GM23338 (cell line): ENCODE measurements at regions not wholly inside any gene's neighbourhood (a gene's known extent, or its start where the extent isn't known, plus 50 kb on each side); places are given as distances from the start of the nearest gene placed in this dataset.

Experiments
- ATAC-seq: fragments of 200-7000 bp; cut with Tn5 transposase; 3 replicates; pipeline ENCODE4 v1.9.1; 2020
- DNase-seq: peaks from one replicate; pipeline ENCODE4 v3.0.0-alpha.2; 2015; ENCODE audit warnings: low spot score
- H2AFZ ChIP-seq: fragments of 200-600 bp; sonication (generic); 2 replicates; pipeline ENCODE4 v1.8.0; 2016; ENCODE audit warnings: antibody characterized with exemption, mild to moderate bottlenecking, moderate library complexity
- H3F3A ChIP-seq: fragments of 200-600 bp; sonication (generic); replicated peaks from 2 replicates; pipeline ENCODE4 v1.8.0; 2017; ENCODE audit warnings: antibody characterized with exemption, mixed run types, low read depth
- H3K27ac ChIP-seq: fragments of 200-600 bp; sonication (generic); 2 replicates; pipeline ENCODE4 v1.6.1; 2016; ENCODE audit warnings: low read depth
- H3K27me3 ChIP-seq: fragments of 200-600 bp; sonication (generic); 2 replicates; pipeline ENCODE4 v1.8.0; 2016; ENCODE audit warnings: mild to moderate bottlenecking, mixed run types, moderate library complexity; ENCODE audit not compliant: insufficient read depth
- H3K36me3 ChIP-seq: fragments of 200-600 bp; sonication (generic); 2 replicates; pipeline ENCODE4 v1.8.0; 2016; ENCODE audit warnings: mild to moderate bottlenecking; ENCODE audit not compliant: insufficient read depth
- H3K4me1 ChIP-seq: fragments of 200-600 bp; sonication (generic); 2 replicates; pipeline ENCODE4 v1.8.0; 2016; ENCODE audit warnings: mild to moderate bottlenecking, moderate library complexity; ENCODE audit not compliant: insufficient read depth
- H3K4me2 ChIP-seq: fragments of 200-600 bp; sonication (generic); 2 replicates; pipeline ENCODE4 v1.7.1; 2017; ENCODE audit warnings: mixed run types
- H3K4me3 ChIP-seq: fragments of 200-600 bp; sonication (generic); 2 replicates; pipeline ENCODE4 v1.6.1; 2016; ENCODE audit warnings: mixed run types
- H3K79me2 ChIP-seq: fragments of 200-600 bp; sonication (generic); replicated peaks from 2 replicates; pipeline ENCODE4 v1.8.0; 2017; ENCODE audit warnings: mild to moderate bottlenecking; ENCODE audit not compliant: insufficient read depth
- H3K9me2 ChIP-seq: fragments of 200-600 bp; sonication (generic); 2 replicates; pipeline ENCODE4 v1.8.0; 2017; ENCODE audit not compliant: insufficient read depth
- H4K20me1 ChIP-seq: fragments of 200-600 bp; sonication (generic); replicated peaks from 2 replicates; pipeline ENCODE4 v1.8.0; 2017; ENCODE audit warnings: mild to moderate bottlenecking; ENCODE audit not compliant: insufficient read depth
- H3K27ac Mint-ChIP-seq: 2 replicates; pipeline ENCODE4 v1.8.0; 2020; ENCODE audit warnings: inconsistent platforms, mild to moderate bottlenecking, moderate library complexity, mixed read lengths
- H3K27me3 Mint-ChIP-seq: 3 replicates; pipeline ENCODE4 v1.8.0; 2022; ENCODE audit warnings: low read depth, mild to moderate bottlenecking, moderate library complexity, mixed read lengths, inconsistent platforms; ENCODE audit not compliant: insufficient read depth, poor library complexity
- H3K36me3 Mint-ChIP-seq: 3 replicates; pipeline ENCODE4 v1.8.0; 2021; ENCODE audit warnings: low read depth, mild to moderate bottlenecking, inconsistent platforms, moderate library complexity, mixed read lengths
- H3K4me1 Mint-ChIP-seq: 3 replicates; pipeline ENCODE4 v1.8.0; 2020; ENCODE audit warnings: mild to moderate bottlenecking, inconsistent platforms, mixed read lengths
- H3K4me3 Mint-ChIP-seq: 3 replicates; pipeline ENCODE4 v1.8.0; 2021; ENCODE audit warnings: moderate library complexity, mild to moderate bottlenecking, inconsistent platforms, mixed read lengths
- H3K9me3 Mint-ChIP-seq: 3 replicates; pipeline ENCODE4 v1.8.0; 2020; ENCODE audit warnings: moderate library complexity, mild to moderate bottlenecking, inconsistent platforms, mixed read lengths
- CREB1 ChIP-seq: fragments of 250-450 bp; sonication (Bioruptor Pico); IDR thresholded peaks from 2 replicates; pipeline ENCODE4 v1.5.0; 2020; ENCODE audit warnings: low read depth, mild to moderate bottlenecking, moderate library complexity
- EZH2 ChIP-seq: fragments of 200-600 bp; sonication (generic); IDR thresholded peaks from one replicate; pipeline ENCODE4 v1.8.0; 2017; ENCODE audit warnings: antibody characterized with exemption, mild to moderate bottlenecking, low read depth; ENCODE audit not compliant: unreplicated experiment
- EZH2phosphoT487 ChIP-seq: fragments of 200-600 bp; sonication (generic); IDR thresholded peaks from one replicate; pipeline ENCODE4 v1.8.1; 2018; ENCODE audit warnings: antibody characterized with exemption; ENCODE audit not compliant: unreplicated experiment
- JUNB ChIP-seq: IDR thresholded peaks from one replicate; pipeline ENCODE4 v1.6.1; 2016; ENCODE audit warnings: antibody characterized with exemption; ENCODE audit not compliant: unreplicated experiment
- NANOG ChIP-seq: IDR thresholded peaks from 2 replicates; pipeline ENCODE4 v1.6.1; 2016; ENCODE audit warnings: antibody characterized with exemption, borderline replicate concordance
- POLR2AphosphoS5 ChIP-seq: IDR thresholded peaks from 2 replicates; pipeline ENCODE4 v1.6.1; 2016; ENCODE audit warnings: antibody characterized with exemption, low read depth
- REST ChIP-seq: IDR thresholded peaks from one replicate; pipeline ENCODE4 v1.6.1; 2018; ENCODE audit warnings: antibody characterized with exemption; ENCODE audit not compliant: unreplicated experiment
- ZNF114 ChIP-seq: fragments of 250-450 bp; sonication (Bioruptor Pico); IDR thresholded peaks from 2 replicates; pipeline ENCODE4 v1.5.0; 2020; ENCODE audit warnings: mild to moderate bottlenecking, moderate library complexity
- ZNF331 ChIP-seq: fragments of 250-450 bp; sonication (Bioruptor Pico); IDR thresholded peaks from 2 replicates; pipeline ENCODE4 v1.5.0; 2020; ENCODE audit warnings: low read depth, mild to moderate bottlenecking, moderate library complexity
- TF ChIP-seq, protein P1 (sequence below): IDR thresholded peaks from 2 replicates; pipeline ENCODE4 v1.6.1; 2016; ENCODE audit warnings: antibody characterized with exemption
- TF ChIP-seq, protein P2 (sequence below): fragments of 250-450 bp; sonication (Bioruptor Pico); IDR thresholded peaks from 2 replicates; pipeline ENCODE4 v1.5.0; 2020; ENCODE audit warnings: mild to moderate bottlenecking, moderate library complexity

- ATAC-seq (no peak), DNase-seq (no peak)
- Histone ChIP-seq H3K4me3 (no peak overlapping the region), H3K79me2 (no peaks in the 10 kb centered on the region), H3K9me2 (peaks cover 7% of the 10 kb centered on the region; the same call in 1 of the 2 replicates), H3K4me1 (no peaks in the 10 kb centered on the region), H3F3A (no peaks in the 10 kb centered on the region), H3K27me3 (no peaks in the 10 kb centered on the region), H3K36me3 (no peaks in the 10 kb centered on the region), H3K27ac (no peak overlapping the region), H4K20me1 (no peaks in the 10 kb centered on the region), H2AFZ (no peak overlapping the region), H3K4me2 (no peak overlapping the region)
- Mint-ChIP-seq H3K4me3 (no peak overlapping the region), H3K9me3 (no peaks in the 10 kb centered on the region), H3K4me1 (no peaks in the 10 kb centered on the region), H3K36me3 (no peaks in the 10 kb centered on the region), H3K27ac (no peak overlapping the region), H3K27me3 (peaks cover 12% of the 10 kb centered on the region)
- TF ChIP-seq JUNB (no peak), EZH2 (no peak), EZH2phosphoT487 (no peak)
Observed at GRCh38 chr10:30793093-30793492, 163.5 kb upstream of the LYZL2 start.

GRCh38 chr10:30792025-30792424 lies 162.5 kb upstream of the LYZL2 start:
- Histone ChIP-seq H3K79me2 (no peaks in the 10 kb centered on the region), H2AFZ (no peak overlapping the region), H3K27ac (no peak overlapping the region), H3F3A (no peaks in the 10 kb centered on the region), H3K9me2 (peaks cover 7% of the 10 kb centered on the region; the same call in 1 of the 2 replicates), H3K36me3 (no peaks in the 10 kb centered on the region), H4K20me1 (no peaks in the 10 kb centered on the region), H3K4me2 (no peak overlapping the region), H3K4me3 (no peak overlapping the region), H3K4me1 (no peaks in the 10 kb centered on the region), H3K27me3 (no peaks in the 10 kb centered on the region)
- Mint-ChIP-seq H3K9me3 (no peaks in the 10 kb centered on the region), H3K36me3 (no peaks in the 10 kb centered on the region), H3K4me3 (no peak overlapping the region), H3K27me3 (peaks cover 13% of the 10 kb centered on the region), H3K27ac (no peak overlapping the region), H3K4me1 (no peaks in the 10 kb centered on the region)
- no peak for ATAC-seq
- no peak for DNase-seq
- TF ChIP-seq, protein P1, sequence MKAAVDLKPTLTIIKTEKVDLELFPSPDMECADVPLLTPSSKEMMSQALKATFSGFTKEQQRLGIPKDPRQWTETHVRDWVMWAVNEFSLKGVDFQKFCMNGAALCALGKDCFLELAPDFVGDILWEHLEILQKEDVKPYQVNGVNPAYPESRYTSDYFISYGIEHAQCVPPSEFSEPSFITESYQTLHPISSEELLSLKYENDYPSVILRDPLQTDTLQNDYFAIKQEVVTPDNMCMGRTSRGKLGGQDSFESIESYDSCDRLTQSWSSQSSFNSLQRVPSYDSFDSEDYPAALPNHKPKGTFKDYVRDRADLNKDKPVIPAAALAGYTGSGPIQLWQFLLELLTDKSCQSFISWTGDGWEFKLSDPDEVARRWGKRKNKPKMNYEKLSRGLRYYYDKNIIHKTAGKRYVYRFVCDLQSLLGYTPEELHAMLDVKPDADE = no peak
- TF ChIP-seq REST (no peak), CREB1 (CRISPR knock-in tag) (no peak), NANOG (no peak), ZNF114 (CRISPR knock-in tag) (no peak), POLR2AphosphoS5 (no peak), ZNF331 (no peak), EZH2 (no peak)
- TF ChIP-seq, protein P2, sequence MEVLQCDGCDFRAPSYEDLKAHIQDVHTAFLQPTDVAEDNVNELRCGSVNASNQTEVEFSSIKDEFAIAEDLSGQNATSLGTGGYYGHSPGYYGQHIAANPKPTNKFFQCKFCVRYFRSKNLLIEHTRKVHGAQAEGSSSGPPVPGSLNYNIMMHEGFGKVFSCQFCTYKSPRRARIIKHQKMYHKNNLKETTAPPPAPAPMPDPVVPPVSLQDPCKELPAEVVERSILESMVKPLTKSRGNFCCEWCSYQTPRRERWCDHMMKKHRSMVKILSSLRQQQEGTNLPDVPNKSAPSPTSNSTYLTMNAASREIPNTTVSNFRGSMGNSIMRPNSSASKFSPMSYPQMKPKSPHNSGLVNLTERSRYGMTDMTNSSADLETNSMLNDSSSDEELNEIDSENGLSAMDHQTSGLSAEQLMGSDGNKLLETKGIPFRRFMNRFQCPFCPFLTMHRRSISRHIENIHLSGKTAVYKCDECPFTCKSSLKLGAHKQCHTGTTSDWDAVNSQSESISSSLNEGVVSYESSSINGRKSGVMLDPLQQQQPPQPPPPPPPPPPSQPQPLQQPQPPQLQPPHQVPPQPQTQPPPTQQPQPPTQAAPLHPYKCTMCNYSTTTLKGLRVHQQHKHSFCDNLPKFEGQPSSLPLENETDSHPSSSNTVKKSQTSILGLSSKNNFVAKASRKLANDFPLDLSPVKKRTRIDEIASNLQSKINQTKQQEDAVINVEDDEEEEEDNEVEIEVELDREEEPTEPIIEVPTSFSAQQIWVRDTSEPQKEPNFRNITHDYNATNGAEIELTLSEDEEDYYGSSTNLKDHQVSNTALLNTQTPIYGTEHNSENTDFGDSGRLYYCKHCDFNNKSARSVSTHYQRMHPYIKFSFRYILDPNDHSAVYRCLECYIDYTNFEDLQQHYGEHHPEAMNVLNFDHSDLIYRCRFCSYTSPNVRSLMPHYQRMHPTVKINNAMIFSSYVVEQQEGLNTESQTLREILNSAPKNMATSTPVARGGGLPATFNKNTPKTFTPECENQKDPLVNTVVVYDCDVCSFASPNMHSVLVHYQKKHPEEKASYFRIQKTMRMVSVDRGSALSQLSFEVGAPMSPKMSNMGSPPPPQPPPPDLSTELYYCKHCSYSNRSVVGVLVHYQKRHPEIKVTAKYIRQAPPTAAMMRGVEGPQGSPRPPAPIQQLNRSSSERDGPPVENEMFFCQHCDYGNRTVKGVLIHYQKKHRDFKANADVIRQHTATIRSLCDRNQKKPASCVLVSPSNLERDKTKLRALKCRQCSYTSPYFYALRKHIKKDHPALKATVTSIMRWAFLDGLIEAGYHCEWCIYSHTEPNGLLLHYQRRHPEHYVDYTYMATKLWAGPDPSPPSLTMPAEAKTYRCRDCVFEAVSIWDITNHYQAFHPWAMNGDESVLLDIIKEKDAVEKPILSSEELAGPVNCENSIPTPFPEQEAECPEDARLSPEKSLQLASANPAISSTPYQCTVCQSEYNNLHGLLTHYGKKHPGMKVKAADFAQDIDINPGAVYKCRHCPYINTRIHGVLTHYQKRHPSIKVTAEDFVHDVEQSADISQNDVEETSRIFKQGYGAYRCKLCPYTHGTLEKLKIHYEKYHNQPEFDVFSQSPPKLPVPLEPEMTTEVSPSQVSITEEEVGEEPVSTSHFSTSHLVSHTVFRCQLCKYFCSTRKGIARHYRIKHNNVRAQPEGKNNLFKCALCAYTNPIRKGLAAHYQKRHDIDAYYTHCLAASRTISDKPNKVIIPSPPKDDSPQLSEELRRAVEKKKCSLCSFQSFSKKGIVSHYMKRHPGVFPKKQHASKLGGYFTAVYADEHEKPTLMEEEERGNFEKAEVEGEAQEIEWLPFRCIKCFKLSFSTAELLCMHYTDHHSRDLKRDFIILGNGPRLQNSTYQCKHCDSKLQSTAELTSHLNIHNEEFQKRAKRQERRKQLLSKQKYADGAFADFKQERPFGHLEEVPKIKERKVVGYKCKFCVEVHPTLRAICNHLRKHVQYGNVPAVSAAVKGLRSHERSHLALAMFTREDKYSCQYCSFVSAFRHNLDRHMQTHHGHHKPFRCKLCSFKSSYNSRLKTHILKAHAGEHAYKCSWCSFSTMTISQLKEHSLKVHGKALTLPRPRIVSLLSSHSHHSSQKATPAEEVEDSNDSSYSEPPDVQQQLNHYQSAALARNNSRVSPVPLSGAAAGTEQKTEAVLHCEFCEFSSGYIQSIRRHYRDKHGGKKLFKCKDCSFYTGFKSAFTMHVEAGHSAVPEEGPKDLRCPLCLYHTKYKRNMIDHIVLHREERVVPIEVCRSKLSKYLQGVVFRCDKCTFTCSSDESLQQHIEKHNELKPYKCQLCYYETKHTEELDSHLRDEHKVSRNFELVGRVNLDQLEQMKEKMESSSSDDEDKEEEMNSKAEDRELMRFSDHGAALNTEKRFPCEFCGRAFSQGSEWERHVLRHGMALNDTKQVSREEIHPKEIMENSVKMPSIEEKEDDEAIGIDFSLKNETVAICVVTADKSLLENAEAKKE (CRISPR knock-in tag) = no peak
